AG10803 (cell line): ENCODE measurements at regions not wholly inside any gene's neighbourhood (a gene's known extent, or its start where the extent isn't known, plus 50 kb on each side); places are given as distances from the start of the nearest gene placed in this dataset.

Experiments used
- DNase-seq: peaks from one replicate; pipeline ENCODE4 v3.0.0; 2010; ENCODE audit warnings: low read depth
- H3K4me3 ChIP-seq: 2 replicates; pipeline ENCODE4 v1.5.1; 2011; ENCODE audit warnings: mild to moderate bottlenecking, low read length, control low read depth
- CTCF ChIP-seq: conservative IDR thresholded peaks from 2 replicates; pipeline ENCODE4 v1.5.1; 2011; ENCODE audit warnings: mild to moderate bottlenecking, low read length, control low read depth, inconsistent platforms

- H3K4me3 ChIP-seq, result no peak overlapping the region
- DNase-seq, result no peak
- TF ChIP-seq CTCF, result no peak
Measured at GRCh38 chr20:48325656-48326433, 502.0 kb downstream of the PREX1 start.

GRCh38 chr20:48324744-48325143 is 503.1 kb downstream of the PREX1 start:
- no peak for TF ChIP-seq CTCF
- no peak for DNase-seq
- no peak overlapping the region for H3K4me3 ChIP-seq

GRCh38 chr20:48321271-48321670 is 506.5 kb downstream of the PREX1 start:
- no peak for DNase-seq
- no peak overlapping the region for H3K4me3 ChIP-seq
- TF ChIP-seq CTCF, result no peak

GRCh38 chr20:48319943-48320584 is 507.7 kb downstream of the PREX1 start:
- no peak overlapping the region for H3K4me3 ChIP-seq
- no peak for DNase-seq
- TF ChIP-seq CTCF, result no peak

GRCh38 chr20:48317578-48317977 is 510.2 kb downstream of the PREX1 start:
- H3K4me3 ChIP-seq, result no peak overlapping the region
- DNase-seq, result no peak
- TF ChIP-seq CTCF, result no peak

- TF ChIP-seq CTCF, result no peak
- H3K4me3 ChIP-seq, result no peak overlapping the region
- no peak for DNase-seq
Measured at GRCh38 chr20:48314925-48315592, 512.7 kb downstream of the PREX1 start.
